ENCODE measurements at regions not wholly inside any gene's neighbourhood (a gene's known extent, or its start where the extent isn't known, plus 50 kb on each side); places are given as distances from the start of the nearest gene placed in this dataset.

- no peak for DNase-seq (ENCODE audit: low read depth)
These were observed 197.1 kb downstream of the SPP2 start for GRCh38 chr2:234247453-234248180.

GRCh38 chr2:234245945-234246344 lies 195.4 kb downstream of the SPP2 start:
- DNase-seq (ENCODE audit: low read depth), result no peak

GRCh38 chr2:234243871-234244565 lies 193.5 kb downstream of the SPP2 start:
- no peak for DNase-seq (ENCODE audit: low read depth)

GRCh38 chr2:234242459-234242836 lies 191.9 kb downstream of the SPP2 start:
- DNase-seq (ENCODE audit: low read depth), result no peak

GRCh38 chr2:234241656-234242458 lies 191.4 kb downstream of the SPP2 start:
- no peak for DNase-seq (ENCODE audit: low read depth)

- no peak for DNase-seq (ENCODE audit: low read depth)
These were observed 190.4 kb downstream of the SPP2 start for GRCh38 chr2:234240917-234241316.

- DNase-seq (ENCODE audit: low read depth), result no peak
These were observed 184.7 kb downstream of the SPP2 start for GRCh38 chr2:234235191-234235590.

GRCh38 chr2:234231460-234231859 lies 181.0 kb downstream of the SPP2 start:
- no peak for DNase-seq (ENCODE audit: low read depth)

GRCh38 chr2:234219046-234219310 lies 168.5 kb downstream of the SPP2 start:
- DNase-seq (ENCODE audit: low read depth), result no peak

- no peak for DNase-seq (ENCODE audit: low read depth)
These were observed 168.0 kb downstream of the SPP2 start for GRCh38 chr2:234218266-234219045.

- no peak for DNase-seq (ENCODE audit: low read depth)
These were observed 162.0 kb downstream of the SPP2 start for GRCh38 chr2:234212534-234212933.

- no peak for DNase-seq (ENCODE audit: low read depth)
These were observed 161.3 kb downstream of the SPP2 start for GRCh38 chr2:234211797-234212196.

GRCh38 chr2:234206738-234207137 lies 156.2 kb downstream of the SPP2 start:
- no peak for DNase-seq (ENCODE audit: low read depth)

GRCh38 chr2:234204480-234204879 lies 154.0 kb downstream of the SPP2 start:
- no peak for DNase-seq (ENCODE audit: low read depth)

- DNase-seq (ENCODE audit: low read depth), result no peak
These were observed 152.9 kb downstream of the SPP2 start for GRCh38 chr2:234203135-234203984.

- DNase-seq (ENCODE audit: low read depth), result no peak
These were observed 152.1 kb downstream of the SPP2 start for GRCh38 chr2:234202601-234203000.

GRCh38 chr2:234199996-234200395 lies 149.5 kb downstream of the SPP2 start:
- no peak for DNase-seq (ENCODE audit: low read depth)

- no peak for DNase-seq (ENCODE audit: low read depth)
These were observed 148.5 kb downstream of the SPP2 start for GRCh38 chr2:234198976-234199375.

GRCh38 chr2:234195516-234195915 lies 145.0 kb downstream of the SPP2 start:
- no peak for DNase-seq (ENCODE audit: low read depth)

GRCh38 chr2:234193977-234194563 lies 143.6 kb downstream of the SPP2 start:
- no peak for DNase-seq (ENCODE audit: low read depth)

- no peak for DNase-seq (ENCODE audit: low read depth)
These were observed 141.4 kb downstream of the SPP2 start for GRCh38 chr2:234191819-234192407.

Measured in stimulated activated CD8-positive, alpha-beta memory T cell treated with anti-CD3 and anti-CD28 coated beads, Interleukin-15, amount 100 ng/mL, for 24 hours (primary cell).